Mammary epithelial cell (primary cell): ENCODE measurements at regions not wholly inside any gene's neighbourhood (a gene's known extent, or its start where the extent isn't known, plus 50 kb on each side); places are given as distances from the start of the nearest gene placed in this dataset.

ENCODE experiments used
- EZH2 ChIP-seq: IDR thresholded peaks from 2 replicates; pipeline ENCODE4 v1.6.1; 2012; ENCODE audit warnings: low read length, inconsistent platforms, borderline replicate concordance
- TF ChIP-seq, protein P1 (sequence below), 2 donors: IDR thresholded peaks in 1 of 2; conservative IDR thresholded peaks in 1 of 2; 2 replicates each; pipeline ENCODE4 v1.5.1; 2011 to 2012; ENCODE audit warnings: inconsistent platforms in 2 of 2, low read length in 2 of 2, mild to moderate bottlenecking in 2 of 2, control low read depth in 1 of 2, low read depth in 1 of 2; ENCODE audit not compliant: insufficient read depth in 1 of 2; ENCODE audit errors: extremely low read depth in 1 of 2

DNA sequence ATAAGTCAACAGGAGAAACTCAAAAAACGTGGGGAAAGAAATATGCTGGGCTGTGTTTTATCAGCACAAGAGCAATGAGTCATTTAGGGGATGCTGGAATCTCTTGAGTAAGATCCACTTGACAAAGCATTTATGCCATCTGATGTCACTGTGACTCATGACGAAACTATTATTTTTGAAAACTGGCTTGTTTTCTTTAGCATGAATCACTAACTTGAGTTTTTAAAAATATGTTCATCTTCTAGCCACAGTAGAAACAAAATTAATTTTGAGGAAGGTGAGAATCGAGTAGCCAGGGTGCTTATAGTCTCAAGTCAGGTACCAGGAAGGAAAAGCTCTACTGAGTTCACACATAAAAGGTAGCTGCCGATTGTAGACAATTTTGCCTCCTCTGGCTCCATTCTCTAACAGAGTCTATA lies 456.2 kb upstream of the MGAT4C start:
- TF ChIP-seq, protein P1, sequence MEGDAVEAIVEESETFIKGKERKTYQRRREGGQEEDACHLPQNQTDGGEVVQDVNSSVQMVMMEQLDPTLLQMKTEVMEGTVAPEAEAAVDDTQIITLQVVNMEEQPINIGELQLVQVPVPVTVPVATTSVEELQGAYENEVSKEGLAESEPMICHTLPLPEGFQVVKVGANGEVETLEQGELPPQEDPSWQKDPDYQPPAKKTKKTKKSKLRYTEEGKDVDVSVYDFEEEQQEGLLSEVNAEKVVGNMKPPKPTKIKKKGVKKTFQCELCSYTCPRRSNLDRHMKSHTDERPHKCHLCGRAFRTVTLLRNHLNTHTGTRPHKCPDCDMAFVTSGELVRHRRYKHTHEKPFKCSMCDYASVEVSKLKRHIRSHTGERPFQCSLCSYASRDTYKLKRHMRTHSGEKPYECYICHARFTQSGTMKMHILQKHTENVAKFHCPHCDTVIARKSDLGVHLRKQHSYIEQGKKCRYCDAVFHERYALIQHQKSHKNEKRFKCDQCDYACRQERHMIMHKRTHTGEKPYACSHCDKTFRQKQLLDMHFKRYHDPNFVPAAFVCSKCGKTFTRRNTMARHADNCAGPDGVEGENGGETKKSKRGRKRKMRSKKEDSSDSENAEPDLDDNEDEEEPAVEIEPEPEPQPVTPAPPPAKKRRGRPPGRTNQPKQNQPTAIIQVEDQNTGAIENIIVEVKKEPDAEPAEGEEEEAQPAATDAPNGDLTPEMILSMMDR (conservative IDR thresholded peaks at IDR 0.05 in 1 of 2, IDR thresholded peaks at IDR 0.05 in 1 of 2; ENCODE audit: extremely low read depth in 1 of 2, insufficient read depth in 1 of 2, low read depth in 1 of 2, low read length in 2 of 2): no peak
- no peak for TF ChIP-seq EZH2
